Suprapubic skin (tissue), 4 donors: ENCODE measurements at regions not wholly inside any gene's neighbourhood (a gene's known extent, or its start where the extent isn't known, plus 50 kb on each side); places are given as distances from the start of the nearest gene placed in this dataset.

Experiments
- DNase-seq, 2 donors: peaks; one replicate each; pipeline ENCODE4 v3.0.0-alpha.2; 2019; ENCODE audit warnings: low spot score in 2 of 2
- H3K27ac ChIP-seq: fragments of 200-600 bp; sonication (generic); one replicate; pipeline ENCODE4 v1.5.1; 2019
- H3K27me3 ChIP-seq: fragments of 200-600 bp; sonication (generic); one replicate; pipeline ENCODE4 v1.5.1; 2019
- H3K36me3 ChIP-seq: fragments of 200-600 bp; sonication (generic); one replicate; pipeline ENCODE4 v1.5.1; 2019
- H3K4me1 ChIP-seq: fragments of 200-600 bp; sonication (generic); one replicate; pipeline ENCODE4 v1.5.1; 2019
- H3K4me3 ChIP-seq: fragments of 200-600 bp; sonication (generic); one replicate; pipeline ENCODE4 v1.5.1; 2019; ENCODE audit warnings: mild to moderate bottlenecking
- H3K9me3 ChIP-seq: fragments of 200-600 bp; sonication (generic); one replicate; pipeline ENCODE4 v1.5.1; 2019
- EP300 ChIP-seq: sonication (generic); formaldehyde crosslinking; IDR thresholded peaks from one replicate; pipeline ENCODE4 v1.6.1; 2017; ENCODE audit warnings: antibody characterized with exemption
- POLR2A ChIP-seq, 2 donors: fragments of 450-650 bp; IDR thresholded peaks; one replicate each; pipeline ENCODE4 v1.6.1; 2017; ENCODE audit warnings: antibody characterized with exemption in 2 of 2, mild to moderate bottlenecking in 2 of 2, moderate library complexity in 2 of 2
- POLR2AphosphoS5 ChIP-seq, 3 donors: sonication (generic); formaldehyde crosslinking; IDR thresholded peaks; one replicate each; pipeline ENCODE4 v1.6.1; 2017; ENCODE audit warnings: antibody characterized with exemption in 3 of 3
- WGBS: methylation state at CpG from one replicate; pipeline ENCODE4 v1.1.5; 2018; 5-methylcytosine and 5-hydroxymethylcytosine counted together
- TF ChIP-seq, protein P1 (sequence below), 2 donors: fragments of 200-600 bp in 1 of 2; fragments of 450-650 bp in 1 of 2; sonication (generic) in 1 of 2; IDR thresholded peaks; one replicate each; pipeline ENCODE4 v1.5.1; 2016 to 2019; ENCODE audit warnings: antibody characterized with exemption in 2 of 2, mild to moderate bottlenecking in 1 of 2, moderate library complexity in 1 of 2

DNA sequence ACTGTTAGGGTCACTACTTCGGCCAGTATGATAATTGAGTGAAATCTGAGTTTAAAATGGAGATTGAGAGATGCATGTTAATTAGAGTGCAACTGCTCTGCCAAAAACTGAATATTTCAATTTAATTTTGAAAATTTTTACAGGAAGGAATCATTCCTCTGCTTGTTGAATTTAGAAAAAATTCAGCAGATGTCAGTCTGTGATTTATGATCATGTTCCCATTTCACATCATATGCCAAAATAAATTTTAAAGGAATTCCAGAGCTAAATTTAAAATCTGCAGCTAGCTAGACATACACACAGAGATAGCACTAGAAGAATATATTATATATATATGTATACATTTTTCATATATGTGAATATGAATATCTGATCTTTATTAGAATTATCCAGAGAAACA is 797.6 kb upstream of the TMEM132C start:
- whole genome bisulfite sequencing = 78% methylated on average over 1 of the region's 1 CpG

DNA sequence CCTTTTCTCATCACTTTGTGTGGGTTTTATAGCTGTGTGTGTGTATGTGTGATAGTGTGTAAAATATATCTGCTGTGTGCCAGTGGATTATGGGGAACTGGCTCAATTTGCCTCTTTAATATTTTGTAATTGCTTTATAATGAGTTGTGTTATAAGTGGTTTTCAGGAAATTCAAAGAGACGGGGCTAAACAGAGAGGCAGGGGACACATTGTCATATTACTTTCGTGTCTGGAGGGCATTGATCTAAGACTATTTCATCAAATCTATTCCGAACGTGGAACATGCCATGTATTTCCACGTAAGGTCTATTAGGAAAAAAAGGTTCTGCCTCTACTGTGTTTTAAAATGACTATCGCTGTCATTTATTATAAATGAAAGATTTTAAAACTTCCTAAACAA is 793.2 kb upstream of the TMEM132C start:
- no peaks in the 10 kb centered on the region for H3K4me1 ChIP-seq
- no peak for DNase-seq
- no peak for TF ChIP-seq POLR2AphosphoS5 (IDR thresholded peaks at IDR 0.05)
- TF ChIP-seq, protein P1, sequence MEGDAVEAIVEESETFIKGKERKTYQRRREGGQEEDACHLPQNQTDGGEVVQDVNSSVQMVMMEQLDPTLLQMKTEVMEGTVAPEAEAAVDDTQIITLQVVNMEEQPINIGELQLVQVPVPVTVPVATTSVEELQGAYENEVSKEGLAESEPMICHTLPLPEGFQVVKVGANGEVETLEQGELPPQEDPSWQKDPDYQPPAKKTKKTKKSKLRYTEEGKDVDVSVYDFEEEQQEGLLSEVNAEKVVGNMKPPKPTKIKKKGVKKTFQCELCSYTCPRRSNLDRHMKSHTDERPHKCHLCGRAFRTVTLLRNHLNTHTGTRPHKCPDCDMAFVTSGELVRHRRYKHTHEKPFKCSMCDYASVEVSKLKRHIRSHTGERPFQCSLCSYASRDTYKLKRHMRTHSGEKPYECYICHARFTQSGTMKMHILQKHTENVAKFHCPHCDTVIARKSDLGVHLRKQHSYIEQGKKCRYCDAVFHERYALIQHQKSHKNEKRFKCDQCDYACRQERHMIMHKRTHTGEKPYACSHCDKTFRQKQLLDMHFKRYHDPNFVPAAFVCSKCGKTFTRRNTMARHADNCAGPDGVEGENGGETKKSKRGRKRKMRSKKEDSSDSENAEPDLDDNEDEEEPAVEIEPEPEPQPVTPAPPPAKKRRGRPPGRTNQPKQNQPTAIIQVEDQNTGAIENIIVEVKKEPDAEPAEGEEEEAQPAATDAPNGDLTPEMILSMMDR (IDR thresholded peaks at IDR 0.05) = no peak
- TF ChIP-seq POLR2A (IDR thresholded peaks at IDR 0.05) = no peak
- TF ChIP-seq EP300 = no peak
- H3K27ac ChIP-seq = no peak overlapping the region
- no peaks in the 10 kb centered on the region for H3K9me3 ChIP-seq
- H3K36me3 ChIP-seq = no peaks in the 10 kb centered on the region
- H3K27me3 ChIP-seq = no peaks in the 10 kb centered on the region
- no peak overlapping the region for H3K4me3 ChIP-seq
- WGBS = 80% methylated on average over 6 of the region's 6 CpGs

More for the DNA sequence above, 797.6 kb upstream of the TMEM132C start:
- no peak overlapping the region for H3K27ac ChIP-seq
- DNase-seq = no peak
- no peaks in the 10 kb centered on the region for H3K27me3 ChIP-seq
- no peak for TF ChIP-seq POLR2A (IDR thresholded peaks at IDR 0.05)
- TF ChIP-seq, protein P1 (IDR thresholded peaks at IDR 0.05) = no peak
- TF ChIP-seq POLR2AphosphoS5 (IDR thresholded peaks at IDR 0.05) = no peak
- no peak for TF ChIP-seq EP300
- H3K36me3 ChIP-seq = no peaks in the 10 kb centered on the region
- no peaks in the 10 kb centered on the region for H3K9me3 ChIP-seq
- H3K4me1 ChIP-seq = no peaks in the 10 kb centered on the region
- no peak overlapping the region for H3K4me3 ChIP-seq

DNA sequence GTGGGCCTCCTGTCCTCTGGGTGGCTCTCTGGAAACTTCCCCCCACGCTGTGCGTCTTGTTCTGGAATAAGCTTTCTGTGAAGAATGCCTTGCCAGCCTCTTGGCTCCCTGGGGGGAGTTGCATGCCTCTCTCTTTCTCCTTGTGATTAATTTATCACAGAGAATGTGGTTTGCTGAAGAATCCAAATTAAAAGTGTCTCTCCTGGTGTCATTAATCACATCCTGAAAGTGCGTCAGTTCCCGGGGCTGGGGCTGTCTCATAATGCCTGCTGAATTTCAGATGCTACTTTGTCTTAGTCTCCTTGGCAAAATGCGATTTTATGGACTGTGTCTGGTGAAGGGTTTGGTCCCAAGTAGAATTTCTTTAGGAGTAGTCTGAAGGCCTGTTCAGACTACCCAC is 787.7 kb upstream of the TMEM132C start:
- DNase-seq = no peak
- 31% methylated on average over 5 of the region's 5 CpGs for WGBS
- H3K27ac ChIP-seq = no peak overlapping the region
- H3K27me3 ChIP-seq = no peaks in the 10 kb centered on the region
- H3K36me3 ChIP-seq = no peaks in the 10 kb centered on the region
- H3K4me3 ChIP-seq = no peak overlapping the region
- TF ChIP-seq, protein P1 (IDR thresholded peaks at IDR 0.05) = no peak
- no peak for TF ChIP-seq POLR2A (IDR thresholded peaks at IDR 0.05)
- no peak for TF ChIP-seq EP300
- no peak for TF ChIP-seq POLR2AphosphoS5 (IDR thresholded peaks at IDR 0.05)
- no peaks in the 10 kb centered on the region for H3K9me3 ChIP-seq
- H3K4me1 ChIP-seq = no peaks in the 10 kb centered on the region

DNA sequence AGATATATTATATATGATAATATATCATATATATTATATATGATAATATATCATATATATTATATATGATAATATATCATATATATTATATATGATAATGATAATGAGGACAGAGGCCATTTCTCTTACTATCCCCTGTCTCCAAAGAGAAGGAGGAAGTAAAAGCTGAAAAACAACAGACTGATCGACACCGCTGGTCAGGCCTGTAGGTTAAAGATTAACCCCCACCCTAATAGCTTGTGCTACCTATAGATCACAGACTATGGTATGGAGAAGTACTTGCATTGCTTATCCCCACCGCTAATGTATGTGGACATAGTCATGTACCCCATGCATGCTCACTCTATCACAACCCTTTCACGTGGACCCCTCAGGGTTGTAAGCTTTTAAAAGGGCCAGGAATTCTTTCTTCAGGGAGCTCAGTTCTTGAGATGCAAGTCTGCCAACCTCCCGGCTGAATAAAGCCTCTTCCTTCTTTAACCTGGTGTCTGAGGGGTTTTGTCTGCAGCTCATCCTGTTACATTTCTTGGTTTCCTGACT is 786.1 kb upstream of the TMEM132C start:
- WGBS = 88% methylated on average over 5 of the region's 5 CpGs
- Histone ChIP-seq H3K36me3 (no peaks in the 10 kb centered on the region), H3K4me3 (no peak overlapping the region), H3K4me1 (no peaks in the 10 kb centered on the region), H3K27ac (no peak overlapping the region), H3K9me3 (peaks cover 2% of the 10 kb centered on the region), H3K27me3 (no peaks in the 10 kb centered on the region)
- no peak for DNase-seq
- TF ChIP-seq EP300 = no peak
- TF ChIP-seq, protein P1 (IDR thresholded peaks at IDR 0.05) = no peak
- no peak for TF ChIP-seq POLR2AphosphoS5 (IDR thresholded peaks at IDR 0.05)
- no peak for TF ChIP-seq POLR2A (IDR thresholded peaks at IDR 0.05)

DNA sequence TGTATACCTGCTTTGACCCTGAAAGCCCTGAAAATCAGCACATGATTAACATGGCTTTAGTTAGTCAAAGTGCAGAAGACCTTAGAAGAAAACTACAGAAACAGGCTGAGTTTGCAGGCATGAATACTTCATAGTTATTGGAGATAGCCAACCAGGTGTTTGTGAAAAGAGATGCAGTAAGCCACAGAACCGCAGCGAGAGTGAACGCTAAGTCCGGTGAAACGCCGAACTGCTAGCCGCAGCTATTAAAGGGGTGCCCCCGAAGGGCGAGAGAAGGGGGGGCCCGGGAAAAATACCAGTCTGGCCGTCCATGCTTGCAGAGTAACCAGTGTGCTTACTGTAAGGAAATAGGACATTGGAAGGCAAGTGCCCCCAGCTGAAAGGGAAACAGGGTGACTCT is 784.0 kb upstream of the TMEM132C start:
- Histone ChIP-seq H3K4me1 (no peaks in the 10 kb centered on the region), H3K27me3 (no peaks in the 10 kb centered on the region), H3K36me3 (no peaks in the 10 kb centered on the region), H3K4me3 (no peak overlapping the region), H3K27ac (no peak overlapping the region), H3K9me3 (peaks cover 2% of the 10 kb centered on the region)
- TF ChIP-seq EP300 = no peak
- TF ChIP-seq, protein P1 (IDR thresholded peaks at IDR 0.05) = no peak
- no peak for TF ChIP-seq POLR2A (IDR thresholded peaks at IDR 0.05)
- TF ChIP-seq POLR2AphosphoS5 (IDR thresholded peaks at IDR 0.05) = no peak
- WGBS = 91% methylated on average over 11 of the region's 11 CpGs
- DNase-seq = no peak
